ENCODE measurements at regions not wholly inside any gene's neighbourhood (a gene's known extent, or its start where the extent isn't known, plus 50 kb on each side); places are given as distances from the start of the nearest gene placed in this dataset.

- Histone ChIP-seq H3K9ac (ENCODE audit: insufficient read depth in 1 of 2, low read length in 2 of 2) (no peak overlapping the region), H3K27ac (ENCODE audit: low read depth in 1 of 2, low read length in 1 of 2) (no peak overlapping the region), H3K27me3 (ENCODE audit: control insufficient read depth in 3 of 3, insufficient read depth in 3 of 3, low read length in 2 of 3) (no peaks in the 10 kb centered on the region), H3K36me3 (ENCODE audit: control insufficient read depth in 4 of 4, insufficient read depth in 4 of 4, low read length in 4 of 4) (no peaks in the 10 kb centered on the region), H3K4me1 (ENCODE audit: control insufficient read depth in 5 of 5, insufficient read depth in 5 of 5, low read length in 5 of 5) (peaks cover 0 to 6% (median 0%) of the 10 kb centered on the region in 5 donors), H3K9me3 (ENCODE audit: control insufficient read depth in 4 of 4, insufficient read depth in 3 of 4, low read length in 3 of 4) (no peaks in the 10 kb centered on the region), H3K4me3 (no peak overlapping the region)
- ATAC-seq (ENCODE audit: insufficient read depth, low FRiP score) = no peak
- no peak for DNase-seq
- 70 to 76% methylated on average over 4 of the region's 4 CpGs for WGBS, 2 donors
- no peak for TF ChIP-seq CTCF (IDR thresholded peaks at IDR 0.05; ENCODE audit: control extremely low read depth, extremely low read depth)
These were observed 186.6 kb upstream of the BCL6 start for GRCh38 chr3:187931770-187932278.

GRCh38 chr3:187932530-187932929, 187.3 kb upstream of the BCL6 start:
- no peaks in the 10 kb centered on the region for H3K27me3 ChIP-seq (ENCODE audit: control insufficient read depth in 3 of 3, insufficient read depth in 3 of 3, low read length in 2 of 3)
- no peak overlapping the region for H3K4me3 ChIP-seq
- H3K9me3 ChIP-seq (ENCODE audit: control insufficient read depth in 4 of 4, insufficient read depth in 3 of 4, low read length in 3 of 4) = no peaks in the 10 kb centered on the region
- DNase-seq = no peak
- ATAC-seq (ENCODE audit: insufficient read depth, low FRiP score) = no peak
- TF ChIP-seq CTCF (IDR thresholded peaks at IDR 0.05; ENCODE audit: control extremely low read depth, extremely low read depth) = no peak
- H3K36me3 ChIP-seq (ENCODE audit: control insufficient read depth in 4 of 4, insufficient read depth in 4 of 4, low read length in 4 of 4) = no peaks in the 10 kb centered on the region
- H3K4me1 ChIP-seq (ENCODE audit: control insufficient read depth in 5 of 5, insufficient read depth in 5 of 5, low read length in 5 of 5) = peaks cover 0 to 6% (median 0%) of the 10 kb centered on the region in 5 donors
- H3K27ac ChIP-seq (ENCODE audit: low read depth in 1 of 2, low read length in 1 of 2) = no peak overlapping the region
- 92 to 98% methylated on average over 6 of the region's 6 CpGs for WGBS, 2 donors
- no peak overlapping the region for H3K9ac ChIP-seq (ENCODE audit: insufficient read depth in 1 of 2, low read length in 2 of 2)

- H3K27ac ChIP-seq (ENCODE audit: low read depth in 1 of 2, low read length in 1 of 2) = no peak overlapping the region
- whole genome bisulfite sequencing, 2 donors = 63 to 74% methylated on average over 17 of the region's 17 CpGs
- H3K4me3 ChIP-seq = no peak overlapping the region
- ATAC-seq (ENCODE audit: insufficient read depth, low FRiP score) (no peak), DNase-seq (no peak)
- H3K4me1 ChIP-seq (ENCODE audit: control insufficient read depth in 5 of 5, insufficient read depth in 5 of 5, low read length in 5 of 5) = no peaks in the 10 kb centered on the region
- no peak for TF ChIP-seq CTCF (IDR thresholded peaks at IDR 0.05; ENCODE audit: control extremely low read depth, extremely low read depth)
- H3K9ac ChIP-seq (ENCODE audit: insufficient read depth in 1 of 2, low read length in 2 of 2) = no peak overlapping the region
- H3K27me3 ChIP-seq (ENCODE audit: control insufficient read depth in 3 of 3, insufficient read depth in 3 of 3, low read length in 2 of 3) = no peaks in the 10 kb centered on the region
- H3K9me3 ChIP-seq (ENCODE audit: control insufficient read depth in 4 of 4, insufficient read depth in 3 of 4, low read length in 3 of 4) = no peaks in the 10 kb centered on the region
- H3K36me3 ChIP-seq (ENCODE audit: control insufficient read depth in 4 of 4, insufficient read depth in 4 of 4, low read length in 4 of 4) = no peaks in the 10 kb centered on the region
These were observed 190.4 kb upstream of the BCL6 start for GRCh38 chr3:187935623-187936156.

GRCh38 chr3:187936676-187937075, 191.4 kb upstream of the BCL6 start:
- no peak for TF ChIP-seq CTCF (IDR thresholded peaks at IDR 0.05; ENCODE audit: control extremely low read depth, extremely low read depth)
- Histone ChIP-seq H3K9me3 (ENCODE audit: control insufficient read depth in 4 of 4, insufficient read depth in 3 of 4, low read length in 3 of 4) (no peaks in the 10 kb centered on the region), H3K27ac (ENCODE audit: low read depth in 1 of 2, low read length in 1 of 2) (no peak overlapping the region), H3K27me3 (ENCODE audit: control insufficient read depth in 3 of 3, insufficient read depth in 3 of 3, low read length in 2 of 3) (no peaks in the 10 kb centered on the region), H3K4me1 (ENCODE audit: control insufficient read depth in 5 of 5, insufficient read depth in 5 of 5, low read length in 5 of 5) (no peaks in the 10 kb centered on the region), H3K36me3 (ENCODE audit: control insufficient read depth in 4 of 4, insufficient read depth in 4 of 4, low read length in 4 of 4) (no peaks in the 10 kb centered on the region), H3K4me3 (no peak overlapping the region), H3K9ac (ENCODE audit: insufficient read depth in 1 of 2, low read length in 2 of 2) (no peak overlapping the region)
- 85 to 100% methylated on average over 1 of the region's 1 CpG for WGBS, 2 donors
- no peak for ATAC-seq (ENCODE audit: insufficient read depth, low FRiP score)
- no peak for DNase-seq

Measured in lung (tissue), 11 donors.